ENCODE measurements at regions not wholly inside any gene's neighbourhood (a gene's known extent, or its start where the extent isn't known, plus 50 kb on each side); places are given as distances from the start of the nearest gene placed in this dataset.

- TF ChIP-seq, protein P1, sequence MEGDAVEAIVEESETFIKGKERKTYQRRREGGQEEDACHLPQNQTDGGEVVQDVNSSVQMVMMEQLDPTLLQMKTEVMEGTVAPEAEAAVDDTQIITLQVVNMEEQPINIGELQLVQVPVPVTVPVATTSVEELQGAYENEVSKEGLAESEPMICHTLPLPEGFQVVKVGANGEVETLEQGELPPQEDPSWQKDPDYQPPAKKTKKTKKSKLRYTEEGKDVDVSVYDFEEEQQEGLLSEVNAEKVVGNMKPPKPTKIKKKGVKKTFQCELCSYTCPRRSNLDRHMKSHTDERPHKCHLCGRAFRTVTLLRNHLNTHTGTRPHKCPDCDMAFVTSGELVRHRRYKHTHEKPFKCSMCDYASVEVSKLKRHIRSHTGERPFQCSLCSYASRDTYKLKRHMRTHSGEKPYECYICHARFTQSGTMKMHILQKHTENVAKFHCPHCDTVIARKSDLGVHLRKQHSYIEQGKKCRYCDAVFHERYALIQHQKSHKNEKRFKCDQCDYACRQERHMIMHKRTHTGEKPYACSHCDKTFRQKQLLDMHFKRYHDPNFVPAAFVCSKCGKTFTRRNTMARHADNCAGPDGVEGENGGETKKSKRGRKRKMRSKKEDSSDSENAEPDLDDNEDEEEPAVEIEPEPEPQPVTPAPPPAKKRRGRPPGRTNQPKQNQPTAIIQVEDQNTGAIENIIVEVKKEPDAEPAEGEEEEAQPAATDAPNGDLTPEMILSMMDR (IDR thresholded peaks at IDR 0.05) = no peak
- no peak for TF ChIP-seq EZH2 (IDR thresholded peaks at IDR 0.05; ENCODE audit: borderline replicate concordance, insufficient read depth, low read depth, low read length, poor library complexity, severe bottlenecking)
These were observed 550.4 kb upstream of the AMELY start for GRCh38 chrY:7461873-7462525.

All from B cell (primary cell).